HG03139 (cell line): ENCODE measurements at regions not wholly inside any gene's neighbourhood (a gene's known extent, or its start where the extent isn't known, plus 50 kb on each side); places are given as distances from the start of the nearest gene placed in this dataset.
"Not testable (repeated sequence)": the region's sequence is repeated elsewhere in the genome, so short reads cannot be mapped to it uniquely, and the experiment has no call there.

Experiments used
- ATAC-seq: cut with Tn5 transposase; IDR thresholded peaks from one replicate; pipeline ENCODE4 v1.9.1; 2021; ENCODE audit not compliant: unreplicated experiment

- no peak for ATAC-seq
Observed at GRCh38 chr2:144027593-144027992, 492.3 kb downstream of the ZEB2 start.

DNA sequence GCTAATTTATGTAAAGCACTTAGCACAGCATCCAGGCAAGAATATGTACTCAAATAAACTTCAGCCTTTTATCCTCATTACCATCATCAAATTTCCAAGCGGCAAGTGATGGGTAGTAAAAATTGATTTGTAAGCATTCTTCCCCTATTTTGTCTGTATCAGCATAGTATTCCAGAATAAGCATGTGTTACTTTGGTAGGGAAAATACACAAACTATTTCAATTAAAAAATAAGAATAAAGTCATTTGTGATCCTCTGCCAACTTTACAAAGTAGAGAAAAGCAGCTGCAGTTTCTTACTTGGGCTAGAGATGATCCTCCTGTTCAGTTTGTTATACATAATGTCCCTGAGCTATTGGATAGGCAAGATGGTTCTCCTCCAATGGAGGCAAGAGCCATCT lies 493.2 kb downstream of the ZEB2 start:
- ATAC-seq, result no peak

DNA sequence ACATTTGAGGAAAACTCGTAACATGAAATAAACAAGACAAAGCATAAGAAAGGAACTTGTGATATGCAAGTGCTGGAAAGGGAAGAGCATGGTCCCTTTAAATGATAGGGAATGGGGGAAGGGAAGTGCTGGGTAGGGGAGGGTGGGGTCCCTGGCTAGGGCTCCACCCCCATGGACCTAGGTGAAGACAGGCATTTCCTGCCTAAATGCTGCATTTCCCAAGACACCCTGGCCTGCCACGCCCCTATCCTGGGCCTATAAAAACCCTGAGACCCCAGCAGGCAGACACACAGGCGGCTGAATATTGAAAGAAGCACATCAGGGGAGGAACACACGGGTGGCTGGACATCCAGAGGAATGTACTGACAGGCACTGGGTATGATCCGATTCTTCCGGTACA lies 499.9 kb downstream of the ZEB2 start:
- ATAC-seq, result no peak

DNA sequence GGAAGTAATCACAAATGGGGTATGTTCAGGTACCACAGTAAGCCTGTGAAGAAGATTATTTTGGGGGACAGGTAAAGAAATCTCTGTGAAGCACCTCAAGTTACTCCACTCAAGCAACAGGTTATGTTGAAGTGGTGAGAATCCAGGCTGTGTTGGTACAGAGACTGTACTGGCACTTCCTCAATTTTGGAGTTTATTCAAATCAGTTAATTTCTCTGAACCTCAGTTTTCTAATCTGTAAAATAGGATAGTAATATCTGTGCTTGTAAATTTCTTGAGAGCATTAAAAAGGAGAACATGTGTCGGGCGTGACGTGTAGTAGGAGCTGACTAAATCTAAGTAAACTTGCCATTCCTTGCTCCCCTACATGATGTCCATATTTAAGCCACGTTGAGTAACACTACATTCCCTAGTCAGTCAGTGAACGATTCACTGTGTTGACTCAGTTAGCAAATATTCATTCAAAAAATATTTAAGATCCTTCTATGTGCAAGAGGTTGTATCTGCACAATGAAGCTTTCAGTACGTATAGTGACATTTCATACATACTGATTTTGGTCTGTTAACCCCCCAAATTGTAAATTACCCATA lies 504.2 kb downstream of the ZEB2 start:
- no peak for ATAC-seq

- no peak for ATAC-seq
Observed at GRCh38 chr2:144015036-144015435, 504.9 kb downstream of the ZEB2 start.

- no peak for ATAC-seq
Observed at GRCh38 chr2:144014103-144014502, 505.8 kb downstream of the ZEB2 start.

- no peak for ATAC-seq
Observed at GRCh38 chr2:144012304-144012703, 507.6 kb downstream of the ZEB2 start.

- ATAC-seq, result no peak
Observed at GRCh38 chr2:144011553-144011952, 508.4 kb downstream of the ZEB2 start.

DNA sequence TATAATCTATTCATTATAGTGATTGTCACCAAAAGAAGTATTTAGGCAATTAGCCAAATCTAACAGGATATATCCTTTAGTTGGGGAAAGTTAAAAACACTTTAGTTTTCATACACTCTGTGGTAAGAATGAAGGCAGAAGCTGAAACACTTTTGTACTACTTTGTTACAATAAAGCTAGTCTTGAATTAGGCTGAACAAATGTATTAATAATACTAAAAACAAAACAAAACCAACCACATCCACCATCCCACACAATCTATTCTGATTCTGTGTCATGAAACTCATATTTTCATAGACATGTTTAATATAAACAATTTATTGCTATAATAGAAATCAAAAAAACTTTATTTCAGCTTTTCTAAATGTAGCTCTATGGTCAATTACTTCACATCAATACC lies 508.8 kb downstream of the ZEB2 start:
- ATAC-seq, result no peak

DNA sequence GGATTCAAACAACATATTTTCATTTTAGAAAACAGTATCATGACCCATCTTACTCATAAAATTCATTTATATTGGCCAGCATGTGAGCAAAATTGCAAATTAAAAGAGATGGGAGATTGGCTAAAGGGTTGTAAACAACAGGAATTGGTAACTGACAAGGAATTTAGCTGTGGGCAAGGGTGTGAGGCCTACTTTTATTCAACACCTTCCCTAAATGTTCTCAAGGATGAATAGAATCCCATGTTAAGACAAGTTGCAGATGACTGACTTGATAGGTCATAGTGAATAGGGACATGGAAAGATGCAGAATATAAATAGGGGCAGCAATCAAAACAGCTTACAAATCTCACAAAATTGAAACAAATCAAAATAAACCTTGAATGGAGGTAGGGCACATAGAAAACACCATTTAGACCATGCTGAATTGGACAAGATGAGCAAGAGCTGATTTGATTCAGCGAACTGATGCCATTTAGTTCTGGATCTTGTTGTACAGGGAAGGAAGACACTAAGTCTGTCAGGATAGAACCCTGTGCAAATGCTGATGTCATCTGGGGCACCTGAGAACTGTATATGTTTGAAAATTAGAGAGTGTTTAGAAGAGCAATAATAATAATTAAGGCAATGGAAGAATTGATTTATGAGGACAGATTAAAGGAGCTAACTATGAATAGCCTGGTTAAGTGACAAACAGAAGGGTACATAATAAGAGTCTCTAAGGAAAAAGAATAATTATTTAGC lies 509.7 kb downstream of the ZEB2 start:
- no peak for ATAC-seq

- ATAC-seq, result no peak
Observed at GRCh38 chr2:144006139-144006538, 513.8 kb downstream of the ZEB2 start.

DNA sequence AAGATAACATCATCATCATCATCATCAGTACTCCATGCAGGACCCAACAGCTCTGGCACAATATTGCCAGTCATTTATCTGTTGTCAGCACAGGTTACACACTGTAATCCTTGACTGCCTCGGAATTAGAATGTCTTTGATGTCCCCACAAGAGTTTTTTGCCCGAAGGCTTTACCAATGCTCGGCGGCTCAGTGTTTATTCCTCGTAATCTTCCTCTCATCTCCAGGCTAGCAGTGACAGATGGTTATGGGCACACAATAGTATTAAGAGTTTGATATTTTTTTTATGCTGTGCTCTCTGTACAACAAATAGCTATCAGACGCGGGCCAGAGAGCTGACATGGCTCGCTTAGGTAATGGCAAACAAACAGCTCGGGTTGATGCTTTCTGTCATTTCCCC lies 515.2 kb downstream of the ZEB2 start:
- ATAC-seq, result no peak

DNA sequence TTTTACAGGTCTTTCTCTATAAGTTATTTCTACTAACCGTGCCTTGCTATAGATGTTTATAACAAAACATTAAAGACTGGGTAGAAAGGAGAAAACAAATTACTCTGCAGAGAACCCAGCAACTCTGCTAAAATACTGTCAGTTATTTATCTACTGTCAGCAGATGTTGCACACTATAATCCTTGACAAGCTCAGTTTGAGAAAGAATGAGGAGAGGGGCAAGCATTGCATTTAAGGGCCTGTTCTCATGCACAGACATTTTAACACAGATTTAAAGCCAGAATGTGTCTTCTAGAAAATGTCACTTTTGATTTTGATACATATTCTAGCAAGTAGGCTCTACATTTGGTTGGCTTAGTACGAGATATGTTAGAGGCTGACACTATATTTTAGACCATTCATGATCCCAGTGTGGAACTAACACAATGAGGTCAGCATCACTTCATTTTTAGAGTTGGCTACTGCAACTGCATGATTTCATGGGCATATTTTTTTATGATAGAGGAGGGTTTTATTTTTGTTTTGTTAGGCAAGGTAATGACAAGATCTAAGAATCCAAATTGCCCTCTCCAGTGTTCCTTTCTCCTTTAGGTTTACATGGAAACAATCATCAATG lies 516.4 kb downstream of the ZEB2 start:
- ATAC-seq, result no peak

DNA sequence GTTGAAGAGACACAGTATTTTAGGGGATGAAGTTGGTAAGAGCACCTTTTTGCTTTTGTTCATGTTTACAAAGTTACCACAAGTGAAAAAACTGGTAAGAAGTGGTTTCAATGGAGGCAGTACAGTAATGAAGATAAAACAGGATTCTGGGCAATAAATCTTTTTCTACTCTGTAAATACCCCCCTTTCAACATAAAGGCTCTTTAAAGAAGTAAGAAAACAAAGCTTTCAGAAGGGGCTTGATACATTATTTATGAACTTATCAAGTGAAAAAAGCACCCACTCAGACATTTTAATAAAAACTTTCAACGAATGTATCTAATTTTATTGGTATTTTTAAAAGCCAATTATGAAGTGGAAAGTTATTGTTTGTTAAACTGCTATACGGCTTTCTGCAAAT lies 522.9 kb downstream of the ZEB2 start:
- ATAC-seq, result no peak

DNA sequence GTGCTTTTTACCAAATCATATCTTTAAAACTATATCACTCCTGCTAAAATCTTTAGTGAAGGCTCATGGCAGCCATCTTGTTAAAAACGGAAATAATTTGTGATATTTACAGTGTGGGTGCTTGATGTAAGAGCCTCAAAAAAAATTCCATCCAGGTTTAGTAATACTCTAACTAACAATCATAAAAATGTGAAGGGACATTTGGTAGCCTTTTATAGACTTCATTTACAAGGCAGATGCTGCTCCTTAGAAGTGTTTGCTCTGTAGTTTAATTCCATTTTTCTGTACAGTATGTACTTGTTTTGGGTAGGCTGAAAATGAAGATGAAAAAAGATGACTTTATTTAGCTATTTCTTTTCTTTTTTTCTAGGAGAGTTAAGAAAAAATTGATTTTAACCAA lies 525.0 kb downstream of the ZEB2 start:
- ATAC-seq, result no peak

DNA sequence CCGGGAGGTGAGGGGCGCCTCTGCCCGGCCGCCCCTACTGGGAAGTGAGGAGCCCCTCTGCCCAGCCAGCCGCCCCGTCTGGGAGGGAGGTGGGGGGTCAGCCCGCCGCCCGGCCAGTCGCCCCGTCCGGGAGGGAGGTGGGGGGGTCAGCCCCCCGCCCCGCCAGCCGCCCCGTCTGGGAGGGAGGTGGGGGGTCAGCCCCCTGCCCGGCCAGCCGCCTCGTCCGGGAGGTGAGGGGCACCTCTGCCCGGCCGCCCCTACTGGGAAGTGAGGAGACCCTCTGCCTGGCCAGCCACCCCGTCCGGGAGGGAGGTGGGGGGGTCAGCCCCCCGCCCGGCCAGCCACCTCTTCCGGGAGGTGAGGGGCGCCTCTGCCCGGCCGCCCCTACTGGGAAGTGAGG lies 528.3 kb downstream of the ZEB2 start:
- not testable (repeated sequence) for ATAC-seq

- no peak for ATAC-seq
Observed at GRCh38 chr2:143988082-143988481, 531.8 kb downstream of the ZEB2 start.

DNA sequence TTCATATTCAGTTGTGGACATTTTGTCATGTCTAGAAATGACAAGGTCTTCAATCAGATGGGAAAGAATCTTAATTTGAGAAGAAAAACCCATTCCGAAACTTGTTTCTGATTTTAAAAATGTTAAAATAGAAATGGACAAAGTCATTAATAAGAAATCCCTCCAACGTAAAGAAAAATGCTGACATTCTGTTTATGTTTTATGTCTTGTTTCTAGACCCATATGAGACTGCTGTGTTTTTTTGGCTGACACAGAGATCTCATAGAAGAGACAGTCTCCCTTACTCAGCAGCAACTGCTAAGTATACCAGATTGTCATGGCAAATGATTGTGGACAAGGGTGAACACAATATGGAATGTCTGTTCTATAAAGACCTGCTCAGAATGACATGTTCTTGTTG lies 538.5 kb downstream of the ZEB2 start:
- no peak for ATAC-seq

DNA sequence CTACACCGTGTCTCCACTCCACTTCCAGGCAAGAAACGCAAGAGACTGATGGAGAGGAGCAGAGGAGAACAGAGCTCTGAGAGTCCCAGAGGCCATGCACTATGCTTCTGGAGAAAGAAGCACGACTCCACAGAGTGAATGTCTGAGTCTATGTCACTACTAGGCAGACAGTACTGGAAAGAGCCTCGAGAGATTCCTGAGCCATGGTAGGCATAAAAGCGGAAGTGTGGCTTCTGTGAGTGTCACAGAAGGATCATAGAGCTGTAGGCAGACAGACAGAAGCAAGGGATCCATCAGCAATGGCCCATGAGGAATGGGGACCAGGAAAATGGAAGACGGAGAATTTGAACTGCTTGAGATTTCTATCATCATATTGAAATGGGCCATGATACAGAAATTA lies 542.6 kb downstream of the ZEB2 start:
- no peak for ATAC-seq

DNA sequence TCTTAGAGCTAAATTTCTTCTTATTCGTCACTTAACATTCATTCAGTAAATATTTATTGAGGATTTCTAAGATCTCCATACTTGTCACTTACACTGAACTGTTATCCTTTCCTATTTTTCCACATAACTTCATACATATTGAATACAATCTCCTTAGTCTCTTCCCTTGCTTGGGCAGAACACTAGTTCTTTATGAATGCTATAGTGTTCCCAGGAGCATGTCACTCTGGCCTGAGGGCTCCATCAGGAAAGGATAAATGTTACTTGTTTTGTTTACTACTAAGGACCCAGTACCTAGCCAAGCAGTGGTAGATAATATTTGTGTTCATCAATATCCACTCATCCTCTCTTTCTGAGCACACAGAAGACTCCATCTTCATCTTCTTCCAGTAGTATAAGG lies 544.7 kb downstream of the ZEB2 start:
- no peak for ATAC-seq

GRCh38 chr2:143974262-143974661 lies 545.7 kb downstream of the ZEB2 start:
- ATAC-seq, result no peak

- ATAC-seq, result no peak
Observed at GRCh38 chr2:143968860-143969259, 551.1 kb downstream of the ZEB2 start.

DNA sequence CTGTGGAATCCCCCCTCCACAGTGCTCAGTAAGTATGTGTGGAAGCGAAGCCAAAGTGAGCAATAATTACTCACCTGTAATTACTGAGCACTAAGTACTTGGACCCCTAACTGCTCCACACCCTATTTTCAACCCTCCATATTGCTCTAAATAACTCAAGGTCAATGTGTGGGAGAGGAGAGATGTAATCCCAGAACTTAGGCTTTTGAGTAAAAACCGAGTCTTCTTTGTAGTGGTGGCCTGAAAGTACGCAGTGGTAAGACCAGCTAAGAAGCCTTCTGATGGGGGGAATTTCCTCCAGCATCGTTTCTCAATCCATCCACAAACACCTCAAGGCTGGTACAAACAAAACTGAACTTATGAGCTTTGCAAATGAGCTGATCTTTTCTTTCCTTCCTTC lies 551.6 kb downstream of the ZEB2 start:
- ATAC-seq, result no peak
